Spleen (tissue), 11 donors: ENCODE measurements at regions not wholly inside any gene's neighbourhood (a gene's known extent, or its start where the extent isn't known, plus 50 kb on each side); places are given as distances from the start of the nearest gene placed in this dataset.

ENCODE experiments used
- DNase-seq: peaks from one replicate; pipeline ENCODE4 v3.0.0-alpha.2; 2020
- H3K27ac ChIP-seq, 8 donors: fragments of 200-600 bp; sonication (generic) in 7 of 8; 1 replicate in 4 of 8; 2 replicates in 4 of 8; pipeline versions ENCODE4 v1.5.0 to v1.8.0; 2016 to 2021; ENCODE audit warnings: inconsistent platforms in 4 of 8, mild to moderate bottlenecking in 4 of 8, moderate library complexity in 1 of 8
- H3K27me3 ChIP-seq, 7 donors: fragments of 200-600 bp; sonication (generic) in 6 of 7; replicated peaks in 1 of 7; 1 replicate in 4 of 7; 2 replicates in 3 of 7; pipeline versions ENCODE4 v1.5.0 to v1.8.0; 2016 to 2021; ENCODE audit warnings: inconsistent platforms in 3 of 7, mild to moderate bottlenecking in 1 of 7
- H3K36me3 ChIP-seq, 6 donors: fragments of 200-600 bp; sonication (generic) in 5 of 6; 1 replicate in 4 of 6; 2 replicates in 2 of 6; pipeline versions ENCODE4 v1.5.0 to v1.8.0; 2016 to 2021; ENCODE audit warnings: inconsistent platforms in 2 of 6
- H3K4me1 ChIP-seq, 6 donors: fragments of 200-600 bp; sonication (generic) in 5 of 6; 1 replicate in 3 of 6; 2 replicates in 3 of 6; pipeline versions ENCODE4 v1.5.0 to v1.8.0; 2016 to 2021; ENCODE audit warnings: inconsistent platforms in 3 of 6
- H3K4me3 ChIP-seq, 8 donors: fragments of 200-600 bp; sonication (generic) in 7 of 8; 1 replicate in 4 of 8; 2 replicates in 4 of 8; pipeline versions ENCODE4 v1.5.0 to v1.8.0; 2016 to 2021; ENCODE audit warnings: inconsistent platforms in 4 of 8, mild to moderate bottlenecking in 4 of 8, moderate library complexity in 2 of 8
- H3K9me3 ChIP-seq, 8 donors: fragments of 200-600 bp; sonication (generic) in 7 of 8; 1 replicate in 4 of 8; 2 replicates in 4 of 8; pipeline versions ENCODE4 v1.5.0 to v1.8.0; 2016 to 2021; ENCODE audit warnings: inconsistent platforms in 4 of 8
- POLR2A ChIP-seq, 3 donors: fragments of 450-650 bp; IDR thresholded peaks; one replicate each; pipeline ENCODE4 v1.5.1; 2017; ENCODE audit warnings: antibody characterized with exemption in 3 of 3, mild to moderate bottlenecking in 1 of 3
- POLR2AphosphoS5 ChIP-seq, 3 donors: sonication (generic); formaldehyde crosslinking; IDR thresholded peaks; one replicate each; pipeline ENCODE4 v1.5.1; 2017; ENCODE audit warnings: antibody characterized with exemption in 3 of 3
- WGBS, 5 donors: extraction: QIAGEN DNeasy Blood & Tissue Kit in 3 of 5; methylation state at CpG; one replicate each; pipeline versions ENCODE4 v1.1.5 to v1.1.7; 2013 to 2018; 5-methylcytosine and 5-hydroxymethylcytosine counted together
- intact Hi-C: fragments of 100-400 bp; cut with DNase I; formaldehyde crosslinking; loops from one replicate; pipeline ENCODE4 v1.15.0; 2023; ENCODE audit warnings: low total_unique reads
- TF ChIP-seq, protein P1 (sequence below), 11 experiments: fragments of 200-600 bp in 7 of 11; fragments of 450-650 bp in 4 of 11; sonication (generic) in 4 of 11; IDR thresholded peaks in 8 of 11; conservative IDR thresholded peaks in 3 of 11; 1 replicate in 7 of 11; 2 replicates in 4 of 11; pipeline versions ENCODE4 v1.4.0 to v1.8.0; 2016 to 2021; ENCODE audit warnings: antibody characterized with exemption in 11 of 11, inconsistent platforms in 4 of 11, mild to moderate bottlenecking in 1 of 11
- donor health status: healthy with polysubstance abuse.
- donor health status: DM: no; HTN: no; CAD: no; lungs with moderate emphysema.
- donor health status: DM: no; HTN: no; CAD: no.
- donor health status: Bipolar disorder and iron deficiency.
- donor health status: healthy.
- donor health status: DM: no; HTN: no; CAD: no.
- donor health status: DM: yes; HTN: yes; CAD: no.

GRCh38 chr3:72183489-72183888 is 398.5 kb upstream of the PROK2 start:
- Histone ChIP-seq H3K4me3 (no peak overlapping the region), H3K4me1 (peaks cover 5 to 37% (median 19%) of the 10 kb centered on the region in 6 donors), H3K27ac (no peak overlapping the region), H3K9me3 (peaks cover 0 to 5% (median 0%) of the 10 kb centered on the region in 8 donors), H3K36me3 (no peaks in the 10 kb centered on the region), H3K27me3 (no peaks in the 10 kb centered on the region)
- TF ChIP-seq POLR2A (IDR thresholded peaks at IDR 0.05) = no peak
- TF ChIP-seq, protein P1, sequence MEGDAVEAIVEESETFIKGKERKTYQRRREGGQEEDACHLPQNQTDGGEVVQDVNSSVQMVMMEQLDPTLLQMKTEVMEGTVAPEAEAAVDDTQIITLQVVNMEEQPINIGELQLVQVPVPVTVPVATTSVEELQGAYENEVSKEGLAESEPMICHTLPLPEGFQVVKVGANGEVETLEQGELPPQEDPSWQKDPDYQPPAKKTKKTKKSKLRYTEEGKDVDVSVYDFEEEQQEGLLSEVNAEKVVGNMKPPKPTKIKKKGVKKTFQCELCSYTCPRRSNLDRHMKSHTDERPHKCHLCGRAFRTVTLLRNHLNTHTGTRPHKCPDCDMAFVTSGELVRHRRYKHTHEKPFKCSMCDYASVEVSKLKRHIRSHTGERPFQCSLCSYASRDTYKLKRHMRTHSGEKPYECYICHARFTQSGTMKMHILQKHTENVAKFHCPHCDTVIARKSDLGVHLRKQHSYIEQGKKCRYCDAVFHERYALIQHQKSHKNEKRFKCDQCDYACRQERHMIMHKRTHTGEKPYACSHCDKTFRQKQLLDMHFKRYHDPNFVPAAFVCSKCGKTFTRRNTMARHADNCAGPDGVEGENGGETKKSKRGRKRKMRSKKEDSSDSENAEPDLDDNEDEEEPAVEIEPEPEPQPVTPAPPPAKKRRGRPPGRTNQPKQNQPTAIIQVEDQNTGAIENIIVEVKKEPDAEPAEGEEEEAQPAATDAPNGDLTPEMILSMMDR (IDR thresholded peaks at IDR 0.05 in 8 of 11, conservative IDR thresholded peaks at IDR 0.05 in 3 of 11) = no peak
- TF ChIP-seq POLR2AphosphoS5 (IDR thresholded peaks at IDR 0.05) = no peak
- no peak for DNase-seq
- intact Hi-C loops = no loop called here
- WGBS, 5 donors = 87 to 99% (median 94%) methylated on average over 5 of the region's 5 CpGs

DNA sequence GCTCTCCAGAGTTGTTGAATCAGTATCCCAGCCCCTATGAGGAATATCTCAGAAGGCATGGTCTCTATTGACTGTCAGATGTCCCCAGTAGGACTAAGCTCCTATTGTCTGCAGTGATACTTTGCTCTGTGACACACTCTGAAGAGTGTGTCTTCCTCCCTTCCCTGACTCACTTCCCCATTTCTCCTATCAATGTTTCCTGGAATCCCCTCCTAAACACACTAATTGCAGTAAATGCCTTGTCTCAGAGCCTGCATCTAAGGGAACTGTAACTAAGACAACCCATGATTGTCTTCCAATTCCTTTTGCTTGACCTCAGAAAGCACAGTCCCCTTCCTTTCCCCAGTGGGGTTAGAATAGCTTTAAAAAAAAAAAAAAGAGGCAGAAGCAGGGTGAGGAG is 397.3 kb upstream of the PROK2 start:
- peaks cover 0 to 5% (median 0%) of the 10 kb centered on the region in 8 donors for H3K9me3 ChIP-seq
- peaks cover 0 to 12% (median 0%) of the 10 kb centered on the region in 7 donors for H3K27me3 ChIP-seq
- TF ChIP-seq POLR2A (IDR thresholded peaks at IDR 0.05) (no peak), POLR2AphosphoS5 (IDR thresholded peaks at IDR 0.05) (no peak)
- TF ChIP-seq, protein P1 (IDR thresholded peaks at IDR 0.05 in 8 of 11, conservative IDR thresholded peaks at IDR 0.05 in 3 of 11) = no peak
- H3K4me3 ChIP-seq = no peak overlapping the region
- H3K4me1 ChIP-seq = peaks cover 11 to 50% (median 29%) of the 10 kb centered on the region in 6 donors
- H3K36me3 ChIP-seq = no peaks in the 10 kb centered on the region
- intact Hi-C loops = no loop called here
- no peak for DNase-seq
- no peak overlapping the region for H3K27ac ChIP-seq

- TF ChIP-seq, protein P1 (IDR thresholded peaks at IDR 0.05 in 8 of 11, conservative IDR thresholded peaks at IDR 0.05 in 3 of 11) = no peak
- 70 to 74% (median 73%) methylated on average over 5 of the region's 5 CpGs for WGBS, 5 donors
- H3K36me3 ChIP-seq = no peaks in the 10 kb centered on the region
- peaks cover 0 to 5% (median 0%) of the 10 kb centered on the region in 8 donors for H3K9me3 ChIP-seq
- intact Hi-C loops = no loop called here
- peaks cover 15 to 52% (median 33%) of the 10 kb centered on the region in 6 donors for H3K4me1 ChIP-seq
- peaks cover 0 to 21% (median 0%) of the 10 kb centered on the region in 7 donors for H3K27me3 ChIP-seq
- H3K4me3 ChIP-seq = no peak overlapping the region
- DNase-seq = no peak
- H3K27ac ChIP-seq = no peak overlapping the region
Measured at GRCh38 chr3:72181251-72181650, 396.3 kb upstream of the PROK2 start.

- TF ChIP-seq, protein P1 (IDR thresholded peaks at IDR 0.05 in 8 of 11, conservative IDR thresholded peaks at IDR 0.05 in 3 of 11) = no peak
- no peak for TF ChIP-seq POLR2AphosphoS5 (IDR thresholded peaks at IDR 0.05)
- TF ChIP-seq POLR2A (IDR thresholded peaks at IDR 0.05) = no peak
- peaks cover 0 to 5% (median 0%) of the 10 kb centered on the region in 8 donors for H3K9me3 ChIP-seq
- intact Hi-C loops = no loop called here
- no peak overlapping the region for H3K4me3 ChIP-seq
- 83 to 94% (median 88%) methylated on average over 1 of the region's 1 CpG for WGBS, 5 donors
- no peaks in the 10 kb centered on the region for H3K36me3 ChIP-seq
- H3K4me1 ChIP-seq = peaks cover 17 to 52% (median 30%) of the 10 kb centered on the region in 6 donors
- H3K27ac ChIP-seq = no peak overlapping the region
- peaks cover 0 to 21% (median 0%) of the 10 kb centered on the region in 7 donors for H3K27me3 ChIP-seq
- no peak for DNase-seq
Measured at GRCh38 chr3:72180405-72180804, 395.5 kb upstream of the PROK2 start.
